HG02798 (cell line): ENCODE measurements at regions not wholly inside any gene's neighbourhood (a gene's known extent, or its start where the extent isn't known, plus 50 kb on each side); places are given as distances from the start of the nearest gene placed in this dataset.
A peak's percentile ranks its signal among the peaks of the same experiment; 100 is the strongest.

Source experiments
- ATAC-seq: cut with Tn5 transposase; IDR thresholded peaks from one replicate; pipeline ENCODE4 v1.9.1; 2021; ENCODE audit warnings: mild to moderate bottlenecking; ENCODE audit not compliant: unreplicated experiment, poor library complexity

DNA sequence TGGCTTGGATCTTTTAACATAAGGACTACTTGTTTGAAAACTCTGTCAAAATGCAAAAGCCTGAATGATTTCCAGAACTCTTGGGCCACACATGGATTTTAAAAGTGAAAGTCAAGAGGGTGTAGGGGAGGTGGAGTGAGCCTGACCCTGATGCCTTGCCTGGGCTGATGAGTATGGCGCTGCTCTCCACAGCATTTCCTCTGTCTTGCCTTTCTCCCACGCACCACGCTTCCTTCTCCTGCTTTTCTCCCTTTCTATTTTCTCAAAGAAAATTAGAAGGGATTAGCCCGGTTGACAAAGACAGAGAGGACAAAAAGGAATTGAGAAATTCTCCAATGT is 207.0 kb upstream of the CCDC68 start:
- ATAC-seq, result no peak

DNA sequence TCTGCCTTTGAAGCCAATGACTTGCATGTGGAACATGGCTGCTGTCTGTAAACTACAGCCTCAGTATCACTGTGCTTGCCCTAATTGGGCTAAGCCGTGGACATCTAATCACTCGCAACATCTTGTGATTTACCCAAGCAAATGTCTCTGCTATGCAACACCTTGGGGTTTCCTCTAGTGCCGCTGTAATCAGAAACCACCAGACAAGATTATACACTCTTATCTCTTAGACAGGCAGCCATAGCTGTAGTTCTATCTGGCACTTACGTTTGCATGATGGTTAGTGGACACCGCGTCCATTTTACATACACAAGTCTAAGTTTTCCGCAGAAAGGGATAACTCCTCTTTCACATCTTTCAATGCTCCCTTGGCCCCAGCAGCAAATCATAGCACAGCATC is 204.3 kb upstream of the CCDC68 start:
- ATAC-seq, result no peak

DNA sequence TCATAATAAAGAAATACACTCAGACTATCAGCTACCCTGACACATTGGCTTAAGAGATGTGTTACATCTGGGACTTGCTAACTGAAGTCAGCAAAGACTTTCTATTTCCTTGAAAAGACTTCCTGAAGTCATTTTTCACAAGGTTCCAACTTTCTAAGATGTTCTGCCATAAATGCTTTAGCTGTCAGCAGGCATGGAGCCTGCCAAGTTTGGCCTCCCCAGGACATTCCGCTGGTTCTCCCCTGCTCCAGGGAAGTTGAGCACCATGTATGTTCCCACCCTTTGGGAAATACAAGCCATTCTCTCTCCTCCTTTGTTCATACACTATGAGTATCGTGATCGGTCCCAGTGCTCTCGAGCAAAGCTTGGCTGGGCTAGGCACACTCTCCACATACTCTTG is 202.7 kb upstream of the CCDC68 start:
- ATAC-seq, result no peak

GRCh38 chr18:55159027-55159426 is 199.8 kb upstream of the CCDC68 start:
- no peak for ATAC-seq

GRCh38 chr18:55158570-55158969 is 199.3 kb upstream of the CCDC68 start:
- ATAC-seq, result no peak

DNA sequence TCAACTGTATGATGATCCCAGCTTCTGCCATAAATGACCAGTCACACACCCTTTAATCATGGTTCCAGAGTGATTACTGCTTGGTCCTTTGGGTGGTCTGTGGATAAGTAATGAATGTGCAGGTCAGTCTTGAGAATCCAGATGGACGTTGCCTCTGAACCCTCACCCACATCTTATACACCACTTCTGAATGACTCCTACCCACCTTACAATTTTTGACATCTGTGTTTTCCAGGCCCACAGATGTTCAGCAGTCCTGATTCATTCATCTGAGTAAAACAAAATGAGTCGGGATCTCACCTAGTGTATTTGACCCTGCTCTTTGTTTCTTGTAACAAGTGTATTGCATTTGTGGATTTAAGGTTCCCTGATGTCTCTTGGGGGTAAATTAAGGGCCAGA is 194.1 kb upstream of the CCDC68 start:
- ATAC-seq, result no peak

- no peak for ATAC-seq
Observed at GRCh38 chr18:55152801-55153200, 193.5 kb upstream of the CCDC68 start.

DNA sequence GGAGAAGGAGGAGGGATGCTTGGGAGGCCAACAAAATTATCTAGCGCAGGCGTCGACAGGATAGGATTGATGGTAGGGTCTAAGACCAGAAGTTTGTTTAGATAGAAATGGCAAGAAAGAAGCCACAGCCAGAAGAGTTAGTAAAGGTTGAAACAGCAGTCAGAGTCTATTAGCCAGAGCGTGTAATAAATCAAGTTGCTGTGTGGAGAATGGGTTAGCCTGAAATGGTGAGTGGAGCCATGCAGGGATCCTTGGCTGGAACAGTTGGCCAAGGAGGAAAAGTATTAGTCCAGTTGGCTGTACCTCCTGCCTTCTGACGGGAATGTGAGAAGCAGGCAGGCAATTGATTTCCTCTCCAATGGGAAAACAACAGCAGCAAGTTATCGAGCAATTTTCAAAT is 190.7 kb upstream of the CCDC68 start:
- no peak for ATAC-seq

GRCh38 chr18:55147791-55148190 is 188.5 kb upstream of the CCDC68 start:
- ATAC-seq, result no peak

DNA sequence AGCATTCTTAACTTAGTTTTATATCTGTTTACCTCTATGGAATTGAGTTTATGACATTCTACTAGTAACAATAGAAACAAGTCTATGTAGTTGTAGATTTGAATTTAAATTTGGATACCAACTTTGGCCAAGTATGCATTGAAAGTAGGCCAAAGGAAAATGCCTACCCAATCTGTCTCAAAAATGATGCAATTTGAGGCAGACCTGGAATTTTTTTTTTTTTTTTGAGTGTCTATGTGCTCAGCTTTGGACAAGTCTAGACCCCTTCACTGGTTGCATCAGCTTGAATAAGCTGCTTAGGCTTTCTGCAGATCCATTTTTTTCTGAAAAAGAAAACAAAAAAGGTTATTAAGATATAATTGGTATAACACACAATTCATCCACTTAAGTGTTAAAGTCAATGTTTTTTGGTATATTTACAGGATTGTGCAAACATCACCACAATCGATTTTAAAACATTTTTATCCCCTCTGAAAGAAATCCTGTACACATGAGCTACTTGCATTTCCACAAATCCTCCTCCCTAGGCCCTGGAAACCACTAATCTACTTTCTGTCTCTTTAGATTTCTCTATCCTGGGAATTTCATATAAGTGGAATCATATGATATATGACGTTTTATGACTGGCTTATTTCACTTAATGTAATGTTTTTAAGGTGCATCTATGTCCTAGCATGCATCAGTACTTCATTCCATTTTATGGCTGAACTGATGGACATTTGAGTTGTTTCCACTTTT is 185.1 kb upstream of the CCDC68 start:
- ATAC-seq, result no peak

DNA sequence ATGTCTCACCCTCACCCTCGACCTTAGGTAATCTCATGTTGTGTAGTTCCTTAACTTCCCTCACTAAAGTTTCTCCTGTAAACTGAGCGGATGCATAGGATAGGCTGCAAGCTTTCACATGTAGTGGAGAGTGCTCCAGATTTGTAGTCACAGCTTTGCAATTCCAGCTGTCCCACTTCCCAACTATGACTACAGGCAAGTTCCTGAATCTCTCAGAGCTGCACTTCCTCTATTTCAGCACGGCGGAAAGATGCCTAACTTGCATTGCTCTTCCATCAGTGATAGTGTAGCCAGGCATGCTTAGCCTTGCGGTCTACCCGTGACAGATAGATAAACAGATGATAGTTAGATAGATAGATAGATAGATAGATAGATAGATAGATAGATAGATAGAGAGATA is 183.1 kb upstream of the CCDC68 start:
- no peak for ATAC-seq

DNA sequence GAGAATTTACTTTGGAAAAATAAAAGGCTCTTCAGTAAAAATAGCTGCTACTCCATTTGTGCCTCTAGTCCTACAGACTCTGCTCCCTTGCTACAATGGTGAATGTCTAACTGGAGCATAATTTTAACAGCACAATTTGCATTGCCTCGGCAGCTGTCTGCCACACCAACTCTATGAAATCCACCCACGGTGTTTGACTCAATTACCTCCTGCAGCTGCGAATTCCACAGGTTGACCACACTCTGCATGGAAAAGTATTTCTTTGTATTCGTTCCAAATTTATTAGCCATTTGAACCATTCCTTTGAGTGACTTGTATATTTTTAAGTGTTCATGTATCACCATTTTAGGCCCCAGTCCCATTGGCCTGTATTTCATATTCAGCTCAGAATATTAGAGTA is 182.1 kb upstream of the CCDC68 start:
- no peak for ATAC-seq

DNA sequence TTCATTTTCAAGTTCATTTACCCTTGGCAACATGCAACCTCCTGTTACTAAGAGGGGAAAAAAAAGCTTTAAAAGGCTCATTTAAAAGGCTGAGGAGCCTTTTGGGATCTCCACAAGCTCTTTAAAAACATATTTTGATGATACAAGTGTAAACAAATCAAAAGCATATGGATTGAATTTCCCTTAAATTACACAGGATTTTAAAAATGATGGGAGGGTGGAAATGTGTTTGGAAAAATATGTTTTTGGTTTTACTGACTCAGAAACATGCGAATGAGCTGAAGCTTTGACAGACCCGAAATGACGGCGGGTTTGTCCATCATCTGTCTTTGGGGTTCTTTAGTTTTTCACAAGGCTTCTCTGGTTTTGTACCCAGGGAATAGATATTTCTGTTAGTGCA is 180.6 kb upstream of the CCDC68 start:
- ATAC-seq, result no peak

DNA sequence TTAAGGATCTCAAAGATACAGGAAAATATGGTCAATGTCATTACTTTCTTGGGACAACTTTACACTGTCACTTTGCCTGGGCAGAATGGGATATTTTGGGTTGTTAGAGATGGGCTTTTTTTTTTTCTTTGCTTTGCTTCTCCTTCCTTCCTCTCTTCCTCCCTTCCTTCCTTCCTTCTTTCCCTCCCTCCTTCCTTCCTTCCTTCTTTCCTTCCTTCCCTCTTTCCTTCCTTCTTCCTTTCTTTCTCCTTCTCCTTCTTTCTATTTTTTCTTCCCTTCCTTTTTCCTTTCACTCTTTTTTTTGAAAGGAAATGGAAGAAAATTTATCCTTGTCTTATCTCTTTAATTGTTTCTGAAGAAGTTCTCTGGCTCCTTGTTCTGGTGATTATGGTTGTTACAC is 180.0 kb upstream of the CCDC68 start:
- ATAC-seq, result no peak

DNA sequence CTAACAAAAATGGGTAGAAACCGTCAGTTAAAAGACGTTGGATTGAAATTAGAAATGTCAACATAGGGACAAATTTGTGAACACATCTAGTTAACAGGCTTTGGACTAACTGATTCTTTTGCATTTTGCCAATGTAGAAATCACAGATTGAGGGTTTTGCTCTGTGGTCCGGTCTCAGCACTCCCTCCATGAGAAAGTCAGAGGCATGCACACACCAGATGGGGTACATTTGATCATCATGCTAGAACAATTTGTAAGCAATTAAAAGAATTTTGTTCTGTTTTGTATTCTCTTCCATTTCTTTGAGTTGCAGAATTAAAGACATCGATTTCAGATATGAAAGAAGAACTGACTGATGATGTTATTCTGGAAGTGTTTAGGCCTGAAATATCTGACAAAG is 179.1 kb upstream of the CCDC68 start:
- no peak for ATAC-seq

DNA sequence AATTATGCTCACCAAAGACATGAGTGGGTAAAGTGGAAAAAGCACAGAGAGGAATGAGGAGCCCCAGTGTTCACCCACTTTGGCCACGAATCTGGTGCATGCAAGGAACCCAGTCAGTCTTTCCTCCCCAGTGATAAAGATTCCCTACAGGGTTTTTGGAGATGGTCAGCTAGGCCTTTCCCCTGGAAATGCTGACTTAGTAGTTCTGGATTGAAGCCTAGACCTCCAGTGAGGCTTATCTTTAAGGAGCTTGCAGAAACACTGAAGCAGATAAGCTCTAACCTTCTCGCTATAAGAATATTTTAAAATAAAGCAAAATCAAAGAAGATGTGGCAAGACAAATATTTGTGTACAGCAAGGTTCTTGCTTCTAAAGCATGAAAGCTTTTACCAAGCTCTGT is 178.3 kb upstream of the CCDC68 start:
- no peak for ATAC-seq

- no peak for ATAC-seq
Observed at GRCh38 chr18:55136864-55137263, 177.6 kb upstream of the CCDC68 start.

- ATAC-seq, result peak; percentile 80
Observed at GRCh38 chr18:55136258-55136657, 177.0 kb upstream of the CCDC68 start.

- ATAC-seq, result no peak
Observed at GRCh38 chr18:55133378-55133777, 174.1 kb upstream of the CCDC68 start.

DNA sequence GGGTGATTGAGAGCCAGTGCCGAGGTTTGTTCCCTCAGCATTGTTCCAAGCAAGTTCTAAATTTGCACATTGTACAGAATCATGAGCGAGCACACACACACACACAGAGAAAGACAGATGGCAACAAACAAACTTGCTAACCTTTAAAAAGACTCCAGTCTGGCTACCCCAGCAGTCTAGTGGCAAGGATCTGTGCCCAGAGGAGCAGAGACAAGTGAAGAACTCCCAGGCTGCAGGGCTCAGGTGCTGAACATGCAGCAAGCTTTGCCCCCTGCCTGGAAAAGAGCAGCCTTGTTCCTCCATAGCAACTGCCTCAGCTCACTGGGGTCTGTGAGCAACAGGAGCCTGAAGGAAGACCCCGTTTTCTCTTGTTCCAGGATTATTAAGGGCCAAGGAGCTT is 169.2 kb upstream of the CCDC68 start:
- no peak for ATAC-seq

DNA sequence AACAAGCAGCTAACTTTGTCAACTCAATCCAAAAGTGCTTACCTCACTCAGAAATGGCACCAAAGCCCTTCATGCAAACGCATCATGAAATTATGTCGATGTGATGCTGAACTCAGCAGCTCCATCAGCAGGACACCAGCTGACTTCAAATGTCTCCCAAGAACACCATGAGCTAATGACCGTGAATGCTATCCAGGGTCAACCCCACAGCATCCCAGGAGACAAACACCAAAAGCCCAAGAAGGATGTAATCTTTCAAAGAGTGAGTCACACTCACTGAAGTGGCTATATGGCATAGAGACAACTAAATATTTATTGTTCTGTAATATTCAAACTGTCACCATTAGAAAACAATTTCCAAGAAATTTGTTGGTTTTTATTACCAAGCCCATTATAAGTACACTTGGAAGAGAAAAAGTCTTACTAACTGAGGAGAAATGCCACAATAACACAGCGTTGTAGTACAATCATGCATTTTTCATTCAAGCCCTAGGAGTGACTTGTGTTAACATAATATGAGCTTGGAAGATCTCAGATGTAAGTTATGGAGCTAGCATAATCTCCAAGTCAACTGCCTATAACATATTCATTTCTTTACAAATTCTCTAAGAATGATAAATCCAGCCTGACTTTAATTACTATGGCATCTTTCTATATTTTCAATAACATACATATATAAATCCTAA is 165.0 kb upstream of the CCDC68 start:
- ATAC-seq, result no peak

- ATAC-seq, result no peak
Observed at GRCh38 chr18:55123361-55123760, 164.1 kb upstream of the CCDC68 start.
